Activated naive CD8-positive, alpha-beta T cell treated with anti-CD3 and anti-CD28 coated beads, Interleukin-2, amount 50 U/mL, for 24 hours (primary cell): ENCODE measurements at regions not wholly inside any gene's neighbourhood (a gene's known extent, or its start where the extent isn't known, plus 50 kb on each side); places are given as distances from the start of the nearest gene placed in this dataset.
"Not testable (repeated sequence)": the region's sequence is repeated elsewhere in the genome, so short reads cannot be mapped to it uniquely, and the experiment has no call there.

Experiments
- ATAC-seq: fragments of 150-1000 bp; cut with Tn5 transposase; one replicate; pipeline ENCODE4 v1.10.0; 2021
- DNase-seq: peaks from one replicate; pipeline ENCODE4 v3.0.0; 2021
- H3K27ac Mint-ChIP-seq: one replicate; pipeline ENCODE4 v1.8.0; 2021; ENCODE audit warnings: mild to moderate bottlenecking, mixed read lengths
- H3K27me3 Mint-ChIP-seq: one replicate; pipeline ENCODE4 v1.8.0; 2021; ENCODE audit warnings: mixed read lengths
- H3K36me3 Mint-ChIP-seq: one replicate; pipeline ENCODE4 v1.8.0; 2021; ENCODE audit warnings: low read depth, mixed read lengths
- H3K4me1 Mint-ChIP-seq: one replicate; pipeline ENCODE4 v1.8.0; 2021; ENCODE audit warnings: mixed read lengths
- H3K4me3 Mint-ChIP-seq: one replicate; pipeline ENCODE4 v1.8.0; 2021; ENCODE audit warnings: mild to moderate bottlenecking, moderate library complexity, mixed read lengths
- H3K9me3 Mint-ChIP-seq: one replicate; pipeline ENCODE4 v1.8.0; 2021; ENCODE audit warnings: mixed read lengths

DNA sequence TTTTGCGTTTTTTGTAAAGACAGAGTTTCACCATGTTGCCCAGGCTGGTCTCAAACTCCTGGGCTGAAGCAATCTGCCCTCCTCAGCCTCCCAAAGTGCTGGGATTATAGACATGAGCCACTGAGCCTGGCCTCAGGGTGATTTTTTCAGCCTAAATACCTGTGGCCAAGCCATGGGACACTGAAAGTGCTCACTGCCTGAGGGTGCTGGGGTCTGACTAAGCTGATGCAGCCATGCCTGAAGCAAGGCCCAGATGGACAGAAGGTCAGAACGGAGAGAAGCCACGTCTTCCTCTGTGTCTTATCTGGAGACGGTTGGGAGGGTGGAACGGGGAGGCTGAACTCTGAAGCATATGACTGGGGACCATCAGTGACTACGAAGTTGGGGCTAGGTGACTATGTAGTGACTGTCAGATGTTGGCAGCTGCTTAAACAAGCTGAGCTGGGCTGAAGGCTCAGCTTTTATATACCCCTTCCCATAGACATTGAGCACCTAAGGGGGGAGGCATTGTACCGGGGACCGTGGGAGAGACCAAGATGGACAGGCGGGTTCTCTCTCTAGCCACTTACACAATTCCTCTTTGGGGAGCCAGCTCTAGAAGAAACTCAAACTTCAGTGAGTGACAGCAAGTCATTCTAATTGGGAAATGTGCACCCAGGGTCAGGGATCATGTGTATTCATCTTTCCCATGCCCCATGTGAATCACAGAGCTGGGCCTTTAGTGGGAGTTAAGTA lies 73.3 kb upstream of the HABP2 start:
- Mint-ChIP-seq H3K27ac (no peak overlapping the region), H3K27me3 (peaks cover 6% of the 10 kb centered on the region), H3K9me3 (peaks cover 21% of the 10 kb centered on the region), H3K36me3 (peaks cover 3% of the 10 kb centered on the region), H3K4me1 (no peaks in the 10 kb centered on the region), H3K4me3 (no peak overlapping the region)
- ATAC-seq, result no peak
- DNase-seq, result no peak

DNA sequence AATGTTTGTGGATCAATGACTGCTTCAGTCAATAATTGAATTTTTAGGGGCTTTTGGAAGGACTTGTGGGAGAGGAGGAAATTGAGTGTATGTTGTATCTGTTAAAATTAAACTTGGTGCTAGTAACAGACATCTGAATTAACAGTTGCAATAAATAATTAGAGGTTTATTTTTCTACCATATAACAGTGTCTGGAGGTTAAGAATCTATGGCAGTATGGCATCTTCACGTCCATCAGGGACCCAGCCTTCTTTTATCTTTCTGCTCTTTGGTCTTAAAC lies 72.8 kb upstream of the HABP2 start:
- Mint-ChIP-seq H3K4me1 (no peaks in the 10 kb centered on the region), H3K27me3 (peaks cover 6% of the 10 kb centered on the region), H3K4me3 (no peak overlapping the region), H3K9me3 (peaks cover 21% of the 10 kb centered on the region), H3K36me3 (peaks cover 3% of the 10 kb centered on the region), H3K27ac (no peak overlapping the region)
- DNase-seq (no peak), ATAC-seq (no peak)

DNA sequence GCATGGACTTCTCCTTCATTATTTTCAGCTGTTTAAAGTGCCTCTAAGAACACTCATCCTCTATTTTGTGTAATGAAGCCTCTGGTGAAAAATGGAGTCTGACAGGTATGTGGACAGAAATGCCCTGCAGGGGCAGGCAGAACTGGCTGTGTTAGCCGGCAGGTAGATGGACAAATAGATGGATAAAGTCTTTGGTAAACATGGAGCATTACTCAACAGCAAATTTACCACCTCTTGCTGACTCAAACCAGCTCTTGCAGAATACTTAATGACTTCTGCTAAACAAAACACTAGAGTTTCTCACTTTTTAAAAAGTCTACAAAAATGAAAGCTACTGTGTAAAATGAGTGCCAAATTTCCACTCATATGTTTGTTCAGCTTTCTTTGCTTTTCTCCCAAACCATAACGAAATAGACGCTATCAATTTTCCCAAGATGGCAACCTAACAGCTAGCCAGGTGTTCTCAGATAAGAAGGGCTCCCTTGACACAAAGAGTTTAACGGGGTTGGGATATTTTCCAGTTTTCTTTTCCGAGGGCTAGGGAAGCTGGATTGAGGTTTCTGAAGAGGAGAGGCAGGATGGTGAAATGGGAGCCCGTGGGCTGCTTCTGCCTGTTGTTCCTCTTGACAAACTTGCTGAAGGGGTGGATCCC lies 71.9 kb upstream of the HABP2 start:
- Mint-ChIP-seq H3K9me3 (peaks cover 21% of the 10 kb centered on the region), H3K4me1 (no peaks in the 10 kb centered on the region), H3K27ac (no peak overlapping the region), H3K27me3 (peaks cover 6% of the 10 kb centered on the region), H3K4me3 (no peak overlapping the region), H3K36me3 (peaks cover 3% of the 10 kb centered on the region)
- ATAC-seq (no peak), DNase-seq (no peak)

DNA sequence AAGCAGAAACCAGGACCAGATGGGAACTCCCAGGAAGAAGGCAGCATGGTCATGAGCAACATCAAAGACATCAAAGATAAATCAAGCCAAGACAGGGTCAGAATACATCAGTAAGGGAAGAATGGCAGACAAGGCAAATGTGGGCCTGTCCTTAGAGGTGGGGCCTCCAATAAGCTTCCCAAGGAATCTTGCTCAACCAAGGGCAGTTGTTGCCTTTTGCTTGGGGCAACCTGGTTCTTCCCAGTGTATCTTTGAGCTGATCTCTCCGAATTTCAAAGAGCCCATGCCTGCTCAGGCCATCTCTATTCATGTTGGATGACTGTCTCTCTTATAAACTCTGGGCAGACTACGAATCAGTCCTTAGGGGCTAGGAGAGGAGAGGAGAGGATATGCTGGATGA lies 68.4 kb upstream of the HABP2 start:
- Mint-ChIP-seq H3K27me3 (peaks cover 6% of the 10 kb centered on the region), H3K4me1 (no peaks in the 10 kb centered on the region), H3K36me3 (peaks cover 1% of the 10 kb centered on the region), H3K9me3 (peaks cover 18% of the 10 kb centered on the region), H3K4me3 (no peak overlapping the region), H3K27ac (no peak overlapping the region)
- no peak for ATAC-seq
- DNase-seq, result no peak

DNA sequence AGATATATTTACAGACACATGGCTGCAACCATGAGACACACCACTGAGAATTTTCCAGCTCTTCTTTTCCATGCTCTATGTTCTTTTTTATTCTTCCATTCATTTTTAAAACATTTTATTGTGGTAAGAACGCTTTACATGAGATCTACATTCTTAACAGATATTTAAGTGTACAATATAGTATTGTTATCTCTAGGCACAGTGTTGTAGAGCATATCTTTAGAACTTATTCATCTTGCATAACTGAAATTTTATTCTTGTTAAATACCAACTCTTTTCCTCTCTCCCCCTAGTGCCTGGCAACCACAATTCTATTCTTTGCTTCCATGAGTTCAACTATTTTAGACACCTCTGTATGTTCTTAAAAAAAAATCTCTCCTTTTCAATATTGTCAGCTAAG lies 67.1 kb upstream of the HABP2 start:
- Mint-ChIP-seq H3K27ac (no peak overlapping the region), H3K4me1 (no peaks in the 10 kb centered on the region), H3K36me3 (no peaks in the 10 kb centered on the region), H3K27me3 (peaks cover 6% of the 10 kb centered on the region), H3K9me3 (peaks cover 6% of the 10 kb centered on the region), H3K4me3 (no peak overlapping the region)
- ATAC-seq, result no peak
- no peak for DNase-seq

DNA sequence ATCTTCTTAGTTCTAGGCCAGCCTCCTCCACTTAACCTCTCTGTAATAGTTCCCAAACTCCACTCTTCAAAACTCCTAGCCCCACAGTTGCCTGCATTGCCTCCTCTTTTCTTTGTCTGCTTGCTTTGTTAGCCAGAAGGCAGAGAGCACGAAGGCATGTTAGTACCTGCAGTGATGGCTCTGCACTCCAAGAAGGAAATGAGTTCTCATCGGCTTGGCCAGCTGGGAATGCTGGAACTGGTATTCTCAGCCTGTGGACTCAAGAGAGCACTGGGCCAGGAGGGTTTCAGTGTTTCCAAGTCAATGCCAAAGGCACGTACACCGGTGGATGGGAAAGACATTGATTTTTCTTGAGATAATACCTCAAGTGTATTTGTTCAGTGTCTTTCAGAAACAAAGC lies 66.3 kb upstream of the HABP2 start:
- ATAC-seq (no peak), DNase-seq (no peak)
- no peaks in the 10 kb centered on the region for H3K36me3 Mint-ChIP-seq
- H3K9me3 Mint-ChIP-seq, result peaks cover 5% of the 10 kb centered on the region
- peaks cover 6% of the 10 kb centered on the region for H3K27me3 Mint-ChIP-seq
- no peaks in the 10 kb centered on the region for H3K4me1 Mint-ChIP-seq
- H3K4me3 Mint-ChIP-seq, result no peak overlapping the region
- H3K27ac Mint-ChIP-seq, result no peak overlapping the region

DNA sequence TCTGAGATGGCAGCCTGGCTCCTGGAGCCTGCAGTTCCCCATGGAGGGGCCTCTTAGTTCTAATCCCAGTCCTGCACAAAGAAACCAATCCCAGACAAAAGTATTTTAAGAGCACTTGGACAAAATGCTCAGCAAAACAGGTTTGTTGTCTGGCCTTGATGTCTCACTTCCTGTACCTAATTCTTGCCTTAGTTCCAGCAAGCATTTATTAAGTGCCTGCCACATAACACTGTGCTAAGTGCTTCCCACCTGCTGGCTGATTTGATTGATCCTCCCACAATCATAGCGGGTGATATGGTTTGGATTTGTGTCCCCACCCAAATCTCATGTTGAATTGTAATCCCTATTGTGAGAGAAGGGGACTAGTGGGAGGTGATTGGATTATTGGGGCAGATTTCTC lies 65.7 kb upstream of the HABP2 start:
- no peak for DNase-seq
- Mint-ChIP-seq H3K27ac (no peak overlapping the region), H3K4me1 (no peaks in the 10 kb centered on the region), H3K27me3 (peaks cover 2% of the 10 kb centered on the region), H3K9me3 (peaks cover under 1% of the 10 kb centered on the region), H3K4me3 (no peak overlapping the region), H3K36me3 (no peaks in the 10 kb centered on the region)
- no peak for ATAC-seq

DNA sequence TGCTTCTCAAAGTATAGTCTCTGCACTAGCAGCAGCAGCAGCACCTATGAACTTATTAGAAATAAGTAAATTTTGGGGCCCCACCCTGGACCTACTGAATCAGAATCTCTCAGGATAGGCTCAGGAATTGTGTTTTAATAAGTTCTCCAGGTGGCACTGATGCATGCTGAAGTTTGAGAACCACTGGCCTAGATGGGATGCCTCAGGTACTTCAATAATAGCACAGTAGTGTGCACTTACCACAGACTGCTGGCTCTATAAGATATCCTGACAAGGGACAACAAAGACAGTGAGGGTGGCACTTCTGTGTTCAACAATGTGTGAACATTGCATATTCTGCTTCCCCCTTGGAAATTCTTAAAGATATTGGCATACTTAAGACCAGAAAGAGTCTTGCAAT lies 64.7 kb upstream of the HABP2 start:
- no peak overlapping the region for H3K4me3 Mint-ChIP-seq
- H3K36me3 Mint-ChIP-seq, result no peaks in the 10 kb centered on the region
- no peaks in the 10 kb centered on the region for H3K9me3 Mint-ChIP-seq
- DNase-seq, result no peak
- H3K27me3 Mint-ChIP-seq, result peaks cover 2% of the 10 kb centered on the region
- H3K4me1 Mint-ChIP-seq, result no peaks in the 10 kb centered on the region
- H3K27ac Mint-ChIP-seq, result no peak overlapping the region
- no peak for ATAC-seq

DNA sequence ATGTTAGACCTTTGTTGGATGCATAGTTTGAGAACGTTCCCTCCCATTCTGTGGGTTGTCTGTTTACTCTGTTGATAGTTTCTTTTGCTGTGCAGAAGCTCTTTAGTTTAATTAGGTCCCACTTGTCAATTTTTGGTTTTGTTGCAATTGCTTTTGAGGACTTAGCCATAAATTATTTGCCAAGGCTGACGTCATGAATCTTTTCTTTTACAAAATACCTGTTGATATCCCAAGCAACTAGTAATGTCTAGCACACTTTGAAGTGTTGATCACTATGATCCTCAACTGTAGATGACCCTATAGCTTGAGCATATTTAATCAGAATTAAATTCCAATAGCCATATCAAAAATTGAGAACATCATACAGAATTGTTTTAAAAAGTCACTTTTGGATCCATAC lies 63.3 kb upstream of the HABP2 start:
- H3K9me3 Mint-ChIP-seq, H3K27ac Mint-ChIP-seq, DNase-seq, H3K27me3 Mint-ChIP-seq, H3K36me3 Mint-ChIP-seq, ATAC-seq, H3K4me1 Mint-ChIP-seq, H3K4me3 Mint-ChIP-seq: not testable (repeated sequence)

DNA sequence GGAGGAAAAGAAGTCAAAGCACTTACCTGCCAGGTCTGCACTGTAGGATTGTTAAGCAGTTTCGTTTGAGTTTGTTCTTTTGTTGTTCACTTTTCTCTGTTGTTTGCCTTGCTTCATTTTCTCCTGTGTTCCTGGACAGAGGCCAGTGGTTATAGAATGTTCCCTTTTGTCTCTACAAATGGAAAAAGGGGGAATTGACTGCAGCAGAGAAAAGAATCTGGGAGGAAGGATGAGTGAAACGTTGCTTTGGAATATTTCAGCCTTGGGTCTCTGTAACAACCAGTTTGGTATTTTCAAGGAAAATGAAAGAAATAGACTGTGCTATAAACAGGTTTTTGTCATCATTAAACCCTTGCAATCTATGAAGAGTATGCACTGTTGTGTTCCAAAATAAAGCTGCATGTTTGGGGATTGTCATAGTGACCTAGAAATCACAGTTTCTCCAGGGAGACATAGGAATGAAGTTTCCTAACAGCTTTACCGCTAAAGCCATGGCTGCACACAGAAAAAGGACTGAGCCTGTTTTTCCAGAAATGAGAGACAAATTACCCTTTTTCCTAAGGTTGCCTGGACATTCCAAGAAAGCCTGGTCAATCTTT lies 60.8 kb upstream of the HABP2 start:
- peaks cover 4% of the 10 kb centered on the region for H3K27me3 Mint-ChIP-seq
- no peak for ATAC-seq
- H3K4me3 Mint-ChIP-seq, result no peak overlapping the region
- no peaks in the 10 kb centered on the region for H3K36me3 Mint-ChIP-seq
- H3K4me1 Mint-ChIP-seq, result no peaks in the 10 kb centered on the region
- no peaks in the 10 kb centered on the region for H3K9me3 Mint-ChIP-seq
- H3K27ac Mint-ChIP-seq, result no peak overlapping the region
- no peak for DNase-seq

DNA sequence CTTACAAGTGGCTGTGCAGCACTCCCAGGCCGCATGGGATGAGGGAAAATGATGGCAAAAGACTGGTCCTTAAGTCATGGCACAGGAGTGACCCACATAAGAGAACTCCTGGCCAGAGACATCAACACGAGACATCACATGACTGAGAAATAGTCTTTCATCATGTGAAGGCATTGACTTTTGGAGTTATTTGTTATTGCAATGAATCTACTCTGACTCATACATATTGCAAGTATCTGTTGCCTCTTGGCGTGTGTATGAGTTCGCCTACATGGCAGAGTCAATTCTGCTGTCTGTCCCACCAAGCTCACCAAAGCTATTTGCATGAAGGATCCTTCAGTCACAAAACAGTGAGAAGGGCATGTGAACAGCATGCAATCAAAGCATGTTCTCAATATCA lies 59.7 kb upstream of the HABP2 start:
- DNase-seq, result no peak
- Mint-ChIP-seq H3K36me3 (no peaks in the 10 kb centered on the region), H3K4me1 (no peaks in the 10 kb centered on the region), H3K27ac (no peak overlapping the region), H3K4me3 (no peak overlapping the region), H3K9me3 (no peaks in the 10 kb centered on the region), H3K27me3 (peaks cover 4% of the 10 kb centered on the region)
- no peak for ATAC-seq

DNA sequence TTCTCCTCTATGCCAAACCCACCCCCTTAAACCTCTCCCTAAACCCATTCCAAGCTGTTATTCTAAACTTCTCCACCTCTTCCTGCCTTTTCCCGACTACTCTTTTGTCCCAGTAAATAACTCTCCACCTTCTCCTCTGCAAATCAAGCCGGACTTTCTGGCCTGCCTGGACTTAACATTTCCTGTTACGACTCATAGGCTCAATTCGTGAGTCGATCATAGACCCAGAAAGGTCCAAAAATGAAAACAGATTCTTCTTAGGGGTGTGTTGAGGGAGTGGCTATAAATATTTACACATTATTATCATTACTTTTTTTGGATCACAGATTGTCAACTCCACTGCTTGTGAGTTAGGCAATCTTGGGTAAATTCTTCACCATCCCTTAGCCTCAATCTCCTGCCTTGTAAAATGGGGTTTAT lies 59.0 kb upstream of the HABP2 start:
- no peaks in the 10 kb centered on the region for H3K9me3 Mint-ChIP-seq
- DNase-seq (no peak), ATAC-seq (no peak)
- no peak overlapping the region for H3K4me3 Mint-ChIP-seq
- H3K4me1 Mint-ChIP-seq, result no peaks in the 10 kb centered on the region
- H3K36me3 Mint-ChIP-seq, result no peaks in the 10 kb centered on the region
- no peak overlapping the region for H3K27ac Mint-ChIP-seq
- peaks cover 4% of the 10 kb centered on the region for H3K27me3 Mint-ChIP-seq

DNA sequence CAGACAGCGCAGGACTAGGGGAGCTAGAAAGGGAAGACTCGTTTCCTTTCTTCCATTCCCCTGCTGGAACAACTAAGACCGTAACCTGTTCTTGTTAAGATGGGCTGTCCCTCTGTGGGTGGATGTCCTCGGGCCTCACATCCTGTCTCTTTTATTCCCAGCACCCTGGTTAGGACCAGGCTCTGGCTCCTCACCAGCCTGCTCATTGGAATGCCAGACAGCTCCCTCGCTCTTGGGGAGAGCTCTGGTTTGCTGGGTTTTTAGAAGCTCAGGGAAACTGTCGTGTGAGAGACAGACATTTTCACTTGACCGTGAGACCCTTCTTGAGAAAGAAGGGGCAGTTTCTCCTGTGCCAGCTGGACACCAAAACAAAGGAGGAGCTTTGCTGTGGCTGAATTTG lies 58.1 kb upstream of the HABP2 start:
- Mint-ChIP-seq H3K27ac (no peak overlapping the region), H3K27me3 (peaks cover 4% of the 10 kb centered on the region), H3K36me3 (no peaks in the 10 kb centered on the region), H3K4me3 (no peak overlapping the region), H3K4me1 (no peaks in the 10 kb centered on the region), H3K9me3 (no peaks in the 10 kb centered on the region)
- no peak for DNase-seq
- no peak for ATAC-seq

DNA sequence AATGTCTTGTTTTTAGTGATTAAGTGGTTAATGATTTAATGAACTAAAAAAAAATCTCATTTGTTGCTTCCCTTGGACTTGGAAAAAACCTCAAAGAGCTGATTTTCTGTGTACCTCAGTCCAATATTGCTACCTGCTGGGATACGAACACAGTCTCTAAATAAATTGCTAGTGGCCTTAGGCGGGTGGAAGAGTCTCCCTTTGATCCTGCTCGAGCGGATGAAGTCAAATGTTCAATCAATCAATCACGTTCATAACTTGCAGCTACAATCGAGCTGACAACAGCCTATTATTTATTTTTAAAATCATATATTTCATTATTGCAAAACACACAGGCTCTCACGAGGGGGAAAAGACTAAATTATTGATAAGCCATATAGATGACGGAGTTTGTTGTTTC lies 57.3 kb upstream of the HABP2 start:
- no peak overlapping the region for H3K4me3 Mint-ChIP-seq
- H3K27ac Mint-ChIP-seq, result no peak overlapping the region
- H3K27me3 Mint-ChIP-seq, result peaks cover 4% of the 10 kb centered on the region
- no peaks in the 10 kb centered on the region for H3K36me3 Mint-ChIP-seq
- no peaks in the 10 kb centered on the region for H3K4me1 Mint-ChIP-seq
- no peaks in the 10 kb centered on the region for H3K9me3 Mint-ChIP-seq
- ATAC-seq, result no peak
- DNase-seq, result no peak
